Adrenal gland (tissue), 5 donors: ENCODE measurements at regions not wholly inside any gene's neighbourhood (a gene's known extent, or its start where the extent isn't known, plus 50 kb on each side); places are given as distances from the start of the nearest gene placed in this dataset.

Source experiments
- CTCF ChIP-seq, 6 experiments: fragments of 450-650 bp in 4 of 6; fragments of 200-600 bp in 2 of 6; sonication (generic) in 1 of 6; IDR thresholded peaks; 1 replicate in 5 of 6; 2 replicates in 1 of 6; pipeline versions ENCODE4 v1.5.1 to v1.8.0; 2016 to 2021; ENCODE audit warnings: antibody characterized with exemption in 6 of 6, mild to moderate bottlenecking in 2 of 6, moderate library complexity in 1 of 6
- POLR2A ChIP-seq, 2 donors: fragments of 450-650 bp; IDR thresholded peaks; one replicate each; pipeline ENCODE4 v1.6.1; 2017; ENCODE audit warnings: antibody characterized with exemption in 2 of 2, mild to moderate bottlenecking in 2 of 2, moderate library complexity in 1 of 2
- donor health status: DM: no; HTN: no; CAD: no.

GRCh38 chr6:122012578-122012977, 386.9 kb upstream of the HSF2 start:
- TF ChIP-seq POLR2A (IDR thresholded peaks at IDR 0.05) (no peak), CTCF (IDR thresholded peaks at IDR 0.05) (no peak)
